ENCODE measurements at regions not wholly inside any gene's neighbourhood (a gene's known extent, or its start where the extent isn't known, plus 50 kb on each side); places are given as distances from the start of the nearest gene placed in this dataset.
"Not testable (repeated sequence)": the region's sequence is repeated elsewhere in the genome, so short reads cannot be mapped to it uniquely, and the experiment has no call there.

- TF ChIP-seq CTCF (conservative IDR thresholded peaks at IDR 0.05; ENCODE audit: low read length); EZH2phosphoT487 (IDR thresholded peaks at IDR 0.05; ENCODE audit: borderline replicate concordance, low read depth, low read length): not testable (repeated sequence)
Observed at GRCh38 chr13:104920513-104920912, 1614.9 kb downstream of the EFNB2 start.

Data from OCI-LY7 (cell line).